ENCODE measurements at regions not wholly inside any gene's neighbourhood (a gene's known extent, or its start where the extent isn't known, plus 50 kb on each side); places are given as distances from the start of the nearest gene placed in this dataset.

GRCh38 chr5:96197347-96197746, 235.7 kb upstream of the ELL2 start:
- Histone ChIP-seq H3K36me3 (replicated peaks in 1 of 2; ENCODE audit: control insufficient read depth in 1 of 2, insufficient read depth in 2 of 2, low read length in 1 of 2) (no peaks in the 10 kb centered on the region), H4K20me1 (ENCODE audit: insufficient read depth) (no peaks in the 10 kb centered on the region), H3K9me3 (no peaks in the 10 kb centered on the region), H3K4me2 (no peak overlapping the region), H3K4me3 (ENCODE audit: low read depth in 2 of 2, low read length in 1 of 2) (no peak overlapping the region), H3F3A (replicated peaks; ENCODE audit: insufficient read depth) (peaks cover 4% of the 10 kb centered on the region), H3K9me2 (no peaks in the 10 kb centered on the region), H3K79me2 (ENCODE audit: insufficient read depth) (no peaks in the 10 kb centered on the region), H2AFZ (ENCODE audit: low read depth) (no peak overlapping the region), H3K4me1 (ENCODE audit: control insufficient read depth in 1 of 2, insufficient read depth in 2 of 2, low read depth in 1 of 2, low read length in 1 of 2) (peaks cover 0 to 4% of the 10 kb centered on the region in 2 experiments; a peak in 1 of 4 replicates), H3K27me3 (ENCODE audit: insufficient read depth) (no peaks in the 10 kb centered on the region), H3K9ac (no peak overlapping the region), H3K27ac (ENCODE audit: low read depth in 2 of 2, low read length in 1 of 2) (peak overlapping the region in 1 of 2 experiments; percentile 20; a peak in 1 of 4 replicates)
- WGBS (ENCODE audit: low lambda C conversion rate): 92% methylated on average over 2 of the region's 2 CpGs
- ChIA-PET CTCF (no interaction called here), POLR2A (no interaction called here)
- TF ChIP-seq CTCF (IDR thresholded peaks at IDR 0.05) (no peak), SIN3A (IDR thresholded peaks at IDR 0.05; ENCODE audit: borderline replicate concordance, low read depth, low read length) (no peak), GATA2 (CRISPR knock-in tag; IDR thresholded peaks at IDR 0.05) (no peak), FOXM1 (IDR thresholded peaks at IDR 0.05; ENCODE audit: low read depth) (no peak), FOXJ3 (CRISPR knock-in tag; IDR thresholded peaks at IDR 0.05) (no peak), GABPA (IDR thresholded peaks at IDR 0.05; ENCODE audit: low read depth) (no peak)
- TF ChIP-seq, protein P1, sequence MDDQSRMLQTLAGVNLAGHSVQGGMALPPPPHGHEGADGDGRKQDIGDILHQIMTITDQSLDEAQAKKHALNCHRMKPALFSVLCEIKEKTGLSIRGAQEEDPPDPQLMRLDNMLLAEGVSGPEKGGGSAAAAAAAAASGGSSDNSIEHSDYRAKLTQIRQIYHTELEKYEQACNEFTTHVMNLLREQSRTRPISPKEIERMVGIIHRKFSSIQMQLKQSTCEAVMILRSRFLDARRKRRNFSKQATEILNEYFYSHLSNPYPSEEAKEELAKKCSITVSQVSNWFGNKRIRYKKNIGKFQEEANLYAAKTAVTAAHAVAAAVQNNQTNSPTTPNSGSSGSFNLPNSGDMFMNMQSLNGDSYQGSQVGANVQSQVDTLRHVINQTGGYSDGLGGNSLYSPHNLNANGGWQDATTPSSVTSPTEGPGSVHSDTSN (IDR thresholded peaks at IDR 0.05): no peak
- DNase-seq: no peak

DNA sequence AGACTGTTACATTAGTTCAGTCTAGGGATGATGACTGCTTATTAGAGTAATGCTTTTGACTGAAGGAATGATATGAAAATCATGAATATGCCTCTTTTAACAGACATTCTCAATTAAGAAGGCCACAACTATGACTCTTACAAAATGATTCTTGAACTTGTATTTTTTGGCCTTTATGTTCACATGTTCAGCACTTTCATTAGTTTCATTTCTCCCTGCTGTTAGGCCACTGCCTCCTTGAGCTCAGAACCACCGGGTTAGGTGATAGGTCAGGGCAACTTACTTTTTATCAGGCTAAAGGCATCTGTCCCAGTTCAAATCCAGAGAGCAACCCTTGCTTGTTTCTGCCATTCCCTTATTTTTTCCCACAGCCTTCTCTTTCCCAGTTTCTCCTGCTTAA, 235.2 kb upstream of the ELL2 start:
- no peak overlapping the region for H2AFZ ChIP-seq (ENCODE audit: low read depth)
- no peak for DNase-seq
- no peaks in the 10 kb centered on the region for H3K36me3 ChIP-seq (replicated peaks in 1 of 2; ENCODE audit: control insufficient read depth in 1 of 2, insufficient read depth in 2 of 2, low read length in 1 of 2)
- no peaks in the 10 kb centered on the region for H4K20me1 ChIP-seq (ENCODE audit: insufficient read depth)
- no peaks in the 10 kb centered on the region for H3K27me3 ChIP-seq (ENCODE audit: insufficient read depth)
- no peaks in the 10 kb centered on the region for H3K79me2 ChIP-seq (ENCODE audit: insufficient read depth)
- 78% methylated on average over 1 of the region's 1 CpG for WGBS (ENCODE audit: low lambda C conversion rate)
- H3K4me2 ChIP-seq: no peak overlapping the region
- peaks cover 4% of the 10 kb centered on the region for H3F3A ChIP-seq (replicated peaks; ENCODE audit: insufficient read depth)
- no peaks in the 10 kb centered on the region for H3K9me2 ChIP-seq
- peak overlapping the region in 1 of 2 experiments; percentile 20; a peak in 1 of 4 replicates for H3K27ac ChIP-seq (ENCODE audit: low read depth in 2 of 2, low read length in 1 of 2)
- no peak overlapping the region for H3K4me3 ChIP-seq (ENCODE audit: low read depth in 2 of 2, low read length in 1 of 2)
- ChIA-PET POLR2A (no interaction called here), CTCF (no interaction called here)
- H3K9ac ChIP-seq: no peak overlapping the region
- H3K9me3 ChIP-seq: no peaks in the 10 kb centered on the region
- TF ChIP-seq CTCF (IDR thresholded peaks at IDR 0.05) (no peak), FOXM1 (IDR thresholded peaks at IDR 0.05; ENCODE audit: low read depth) (no peak), RCOR1 (IDR thresholded peaks at IDR 0.05; ENCODE audit: low read length) (no peak), EP300 (IDR thresholded peaks at IDR 0.05; ENCODE audit: borderline replicate concordance in 1 of 2, low read depth in 1 of 2, low read length in 1 of 2) (no peak), TEAD4 (IDR thresholded peaks at IDR 0.05; ENCODE audit: borderline replicate concordance, insufficient read depth) (no peak), YY1 (IDR thresholded peaks at IDR 0.05; ENCODE audit: low read depth) (no peak), NRF1 (IDR thresholded peaks at IDR 0.05; ENCODE audit: low read depth, low read length) (no peak), ELF1 (IDR thresholded peaks at IDR 0.05) (no peak), FOSL2 (IDR thresholded peaks at IDR 0.05; ENCODE audit: borderline replicate concordance, low read depth) (no peak), EZH2phosphoT487 (IDR thresholded peaks at IDR 0.05; ENCODE audit: borderline replicate concordance, low read depth) (no peak), NFIC (IDR thresholded peaks at IDR 0.05; ENCODE audit: borderline replicate concordance) (no peak)
- TF ChIP-seq, protein P2, sequence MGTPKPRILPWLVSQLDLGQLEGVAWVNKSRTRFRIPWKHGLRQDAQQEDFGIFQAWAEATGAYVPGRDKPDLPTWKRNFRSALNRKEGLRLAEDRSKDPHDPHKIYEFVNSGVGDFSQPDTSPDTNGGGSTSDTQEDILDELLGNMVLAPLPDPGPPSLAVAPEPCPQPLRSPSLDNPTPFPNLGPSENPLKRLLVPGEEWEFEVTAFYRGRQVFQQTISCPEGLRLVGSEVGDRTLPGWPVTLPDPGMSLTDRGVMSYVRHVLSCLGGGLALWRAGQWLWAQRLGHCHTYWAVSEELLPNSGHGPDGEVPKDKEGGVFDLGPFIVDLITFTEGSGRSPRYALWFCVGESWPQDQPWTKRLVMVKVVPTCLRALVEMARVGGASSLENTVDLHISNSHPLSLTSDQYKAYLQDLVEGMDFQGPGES (IDR thresholded peaks at IDR 0.05; ENCODE audit: low read depth, low read length): no peak
- TF ChIP-seq, protein P3, sequence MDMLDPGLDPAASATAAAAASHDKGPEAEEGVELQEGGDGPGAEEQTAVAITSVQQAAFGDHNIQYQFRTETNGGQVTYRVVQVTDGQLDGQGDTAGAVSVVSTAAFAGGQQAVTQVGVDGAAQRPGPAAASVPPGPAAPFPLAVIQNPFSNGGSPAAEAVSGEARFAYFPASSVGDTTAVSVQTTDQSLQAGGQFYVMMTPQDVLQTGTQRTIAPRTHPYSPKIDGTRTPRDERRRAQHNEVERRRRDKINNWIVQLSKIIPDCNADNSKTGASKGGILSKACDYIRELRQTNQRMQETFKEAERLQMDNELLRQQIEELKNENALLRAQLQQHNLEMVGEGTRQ (IDR thresholded peaks at IDR 0.05; ENCODE audit: borderline replicate concordance, low read depth, low read length): no peak
- TF ChIP-seq, protein P4, sequence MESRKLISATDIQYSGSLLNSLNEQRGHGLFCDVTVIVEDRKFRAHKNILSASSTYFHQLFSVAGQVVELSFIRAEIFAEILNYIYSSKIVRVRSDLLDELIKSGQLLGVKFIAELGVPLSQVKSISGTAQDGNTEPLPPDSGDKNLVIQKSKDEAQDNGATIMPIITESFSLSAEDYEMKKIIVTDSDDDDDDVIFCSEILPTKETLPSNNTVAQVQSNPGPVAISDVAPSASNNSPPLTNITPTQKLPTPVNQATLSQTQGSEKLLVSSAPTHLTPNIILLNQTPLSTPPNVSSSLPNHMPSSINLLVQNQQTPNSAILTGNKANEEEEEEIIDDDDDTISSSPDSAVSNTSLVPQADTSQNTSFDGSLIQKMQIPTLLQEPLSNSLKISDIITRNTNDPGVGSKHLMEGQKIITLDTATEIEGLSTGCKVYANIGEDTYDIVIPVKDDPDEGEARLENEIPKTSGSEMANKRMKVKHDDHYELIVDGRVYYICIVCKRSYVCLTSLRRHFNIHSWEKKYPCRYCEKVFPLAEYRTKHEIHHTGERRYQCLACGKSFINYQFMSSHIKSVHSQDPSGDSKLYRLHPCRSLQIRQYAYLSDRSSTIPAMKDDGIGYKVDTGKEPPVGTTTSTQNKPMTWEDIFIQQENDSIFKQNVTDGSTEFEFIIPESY (IDR thresholded peaks at IDR 0.05; ENCODE audit: borderline replicate concordance, low read depth): no peak
- peaks cover 0 to 4% of the 10 kb centered on the region in 2 experiments; a peak in 1 of 4 replicates for H3K4me1 ChIP-seq (ENCODE audit: control insufficient read depth in 1 of 2, insufficient read depth in 2 of 2, low read depth in 1 of 2, low read length in 1 of 2)

All from SK-N-SH (cell line).